ENCODE measurements at regions not wholly inside any gene's neighbourhood (a gene's known extent, or its start where the extent isn't known, plus 50 kb on each side); places are given as distances from the start of the nearest gene placed in this dataset.

GRCh38 chr13:103957939-103958338 is 891.7 kb upstream of the SLC10A2 start:
- no peak for TF ChIP-seq CTCF (IDR thresholded peaks at IDR 0.05)
- no peak for TF ChIP-seq POLR2A (IDR thresholded peaks at IDR 0.05)
- no peaks in the 10 kb centered on the region for H3K4me1 ChIP-seq
- no peak for DNase-seq

GRCh38 chr13:103953859-103954258 is 887.6 kb upstream of the SLC10A2 start:
- no peaks in the 10 kb centered on the region for H3K9me3 ChIP-seq
- H3K27me3 ChIP-seq: no peaks in the 10 kb centered on the region
- intact Hi-C loops (cut with DNase I; ENCODE audit: low total_unique reads): no loop called here
- no peaks in the 10 kb centered on the region for H3K36me3 ChIP-seq (ENCODE audit: low read depth, missing control alignments)
- H3K4me3 ChIP-seq: peak overlapping the region; percentile 4 to 17
- TF ChIP-seq POLR2A (IDR thresholded peaks at IDR 0.05) (no peak), CTCF (IDR thresholded peaks at IDR 0.05) (no peak)
- DNase-seq: peak; percentile 54
- no peak overlapping the region for H3K27ac ChIP-seq
- 34 to 55% methylated on average over 6 of the region's 6 CpGs for WGBS, 2 donors
- H3K4me1 ChIP-seq: no peaks in the 10 kb centered on the region

More at GRCh38 chr13:103957939-103958338, 891.7 kb upstream of the SLC10A2 start:
- Histone ChIP-seq H3K27ac (no peak overlapping the region), H3K9me3 (no peaks in the 10 kb centered on the region), H3K4me3 (no peak overlapping the region), H3K36me3 (ENCODE audit: low read depth, missing control alignments) (no peaks in the 10 kb centered on the region), H3K27me3 (no peaks in the 10 kb centered on the region)
- intact Hi-C loops (cut with DNase I; ENCODE audit: low total_unique reads): no loop called here

- Histone ChIP-seq H3K4me1 (no peaks in the 10 kb centered on the region), H3K4me3 (no peak overlapping the region), H3K36me3 (ENCODE audit: low read depth, missing control alignments) (no peaks in the 10 kb centered on the region), H3K9me3 (no peaks in the 10 kb centered on the region), H3K27me3 (no peaks in the 10 kb centered on the region), H3K27ac (no peak overlapping the region)
- no peak for TF ChIP-seq POLR2A (IDR thresholded peaks at IDR 0.05)
- no peak for TF ChIP-seq CTCF (IDR thresholded peaks at IDR 0.05)
- WGBS, 2 donors: 73 to 85% methylated on average over 1 of the region's 1 CpG
- intact Hi-C loops (cut with DNase I; ENCODE audit: low total_unique reads): no loop called here
- DNase-seq: no peak
These were observed 886.0 kb upstream of the SLC10A2 start for GRCh38 chr13:103952183-103952582.

GRCh38 chr13:103948426-103948825 is 882.2 kb upstream of the SLC10A2 start:
- Histone ChIP-seq H3K4me3 (no peak overlapping the region), H3K27me3 (no peaks in the 10 kb centered on the region), H3K4me1 (no peaks in the 10 kb centered on the region), H3K27ac (no peak overlapping the region), H3K36me3 (ENCODE audit: low read depth, missing control alignments) (no peaks in the 10 kb centered on the region), H3K9me3 (no peaks in the 10 kb centered on the region)
- intact Hi-C loops (cut with DNase I; ENCODE audit: low total_unique reads): no loop called here
- TF ChIP-seq POLR2A (IDR thresholded peaks at IDR 0.05) (no peak), CTCF (IDR thresholded peaks at IDR 0.05) (no peak)
- no peak for DNase-seq
- WGBS, 2 donors: 87 to 95% methylated on average over 6 of the region's 6 CpGs

GRCh38 chr13:103945836-103946235 is 879.6 kb upstream of the SLC10A2 start:
- no peaks in the 10 kb centered on the region for H3K36me3 ChIP-seq (ENCODE audit: low read depth, missing control alignments)
- H3K9me3 ChIP-seq: no peaks in the 10 kb centered on the region
- TF ChIP-seq CTCF (IDR thresholded peaks at IDR 0.05) (no peak), POLR2A (IDR thresholded peaks at IDR 0.05) (no peak)
- H3K27ac ChIP-seq: no peak overlapping the region
- H3K27me3 ChIP-seq: no peaks in the 10 kb centered on the region
- H3K4me3 ChIP-seq: no peak overlapping the region
- no peaks in the 10 kb centered on the region for H3K4me1 ChIP-seq
- no peak for DNase-seq
- intact Hi-C loops (cut with DNase I; ENCODE audit: low total_unique reads): no loop called here
